ENCODE measurements at regions not wholly inside any gene's neighbourhood (a gene's known extent, or its start where the extent isn't known, plus 50 kb on each side); places are given as distances from the start of the nearest gene placed in this dataset.

DNA sequence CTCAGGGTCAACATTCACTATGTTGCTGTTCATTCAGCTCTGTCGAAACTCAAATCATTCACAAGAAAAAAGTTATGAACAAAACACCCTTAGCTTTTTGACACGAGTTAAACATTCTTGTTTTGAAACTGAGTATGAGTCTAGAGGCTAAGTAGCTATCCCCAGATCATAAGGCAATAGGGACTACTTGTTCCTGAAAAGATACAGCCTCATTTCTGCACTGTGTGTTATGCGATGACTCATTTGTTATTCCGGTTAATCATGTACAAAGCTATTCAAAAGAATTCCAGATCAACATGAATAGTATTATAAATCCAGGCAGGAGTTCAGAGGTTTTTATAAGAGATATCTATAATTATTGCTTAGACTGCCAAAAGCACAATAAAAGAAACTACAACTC, 908.0 kb downstream of the QKI start:
- TF ChIP-seq POLR2A (IDR thresholded peaks at IDR 0.05) (no peak), CTCF (IDR thresholded peaks at IDR 0.05) (no peak), POLR2AphosphoS5 (IDR thresholded peaks at IDR 0.05; ENCODE audit: insufficient read depth in 1 of 2, low read depth in 1 of 2) (peak in 1 of 2 donors; percentile 47)
